Common myeloid progenitor, CD34-positive (primary cell): ENCODE measurements at regions not wholly inside any gene's neighbourhood (a gene's known extent, or its start where the extent isn't known, plus 50 kb on each side); places are given as distances from the start of the nearest gene placed in this dataset.
A peak's percentile ranks its signal among the peaks of the same experiment; 100 is the strongest.
"Not testable (repeated sequence)": the region's sequence is repeated elsewhere in the genome, so short reads cannot be mapped to it uniquely, and the experiment has no call there.

Source experiments
- CTCF ChIA-PET: fragments of 350-600 bp; sonication (Branson Sonifier 250); formaldehyde crosslinking; loops from one replicate; lab custom pipeline; 2021; ENCODE audit warnings: antibody characterized with exemption; lab: Charles Lee
- POLR2A ChIA-PET: fragments of 350-600 bp; sonication (Branson Sonifier 250); formaldehyde crosslinking; loops from one replicate; lab custom pipeline; 2021; ENCODE audit warnings: antibody characterized with exemption; lab: Charles Lee
- DNase-seq, 3 donors: peaks; one replicate each; pipeline versions ENCODE4 v3.0.0 to v3.0.0-alpha.2; 2013
- H3K27ac ChIP-seq, 2 experiments: 1 replicate in 1 of 2; 2 replicates in 1 of 2; pipeline ENCODE4 v1.7.0; 2013; ENCODE audit warnings: inconsistent platforms in 2 of 2, low read length in 2 of 2, mild to moderate bottlenecking in 2 of 2, low read depth in 1 of 2, moderate library complexity in 1 of 2; ENCODE audit not compliant: severe bottlenecking in 2 of 2, insufficient read depth in 1 of 2, poor library complexity in 1 of 2
- H3K27me3 ChIP-seq, 5 experiments: replicated peaks in 2 of 5; 1 replicate in 3 of 5; 2 replicates in 2 of 5; pipeline versions ENCODE4 v1.6.1 to v1.7.0; 2013; ENCODE audit warnings: low read length in 4 of 5, mild to moderate bottlenecking in 2 of 5, moderate library complexity in 2 of 5, inconsistent platforms in 1 of 5; ENCODE audit not compliant: insufficient read depth in 5 of 5, control insufficient read depth in 4 of 5
- H3K36me3 ChIP-seq, 4 experiments: 1 replicate in 2 of 4; 2 replicates in 2 of 4; pipeline versions ENCODE4 v1.6.1 to v1.7.0; 2013; ENCODE audit warnings: low read length in 3 of 4, control low read depth in 1 of 4, mild to moderate bottlenecking in 1 of 4; ENCODE audit not compliant: control insufficient read depth in 4 of 4, insufficient read depth in 4 of 4
- H3K4me1 ChIP-seq, 4 experiments: 1 replicate in 3 of 4; 2 replicates in 1 of 4; pipeline versions ENCODE4 v1.6.1 to v1.7.1; 2013; ENCODE audit warnings: low read length in 3 of 4, mild to moderate bottlenecking in 3 of 4, control low read depth in 1 of 4, inconsistent platforms in 1 of 4, moderate library complexity in 1 of 4; ENCODE audit not compliant: control insufficient read depth in 4 of 4, insufficient read depth in 4 of 4; ENCODE audit errors: control extremely low read depth in 1 of 4
- H3K4me3 ChIP-seq, 7 experiments: 1 replicate in 4 of 7; 2 replicates in 3 of 7; pipeline versions ENCODE4 v1.5.1 to v1.7.0; 2013; ENCODE audit warnings: mild to moderate bottlenecking in 7 of 7, low read length in 6 of 7, moderate library complexity in 6 of 7, inconsistent platforms in 2 of 7, low read depth in 2 of 7, control low read depth in 1 of 7; ENCODE audit not compliant: insufficient read depth in 4 of 7, control insufficient read depth in 1 of 7; ENCODE audit errors: extremely low read depth in 1 of 7
- H3K9me3 ChIP-seq, 5 experiments: 1 replicate in 4 of 5; 2 replicates in 1 of 5; pipeline versions ENCODE4 v1.6.1 to v1.7.1; 2013; ENCODE audit warnings: low read length in 4 of 5, mild to moderate bottlenecking in 2 of 5, inconsistent platforms in 1 of 5, low read depth in 1 of 5, moderate library complexity in 1 of 5; ENCODE audit not compliant: control insufficient read depth in 4 of 5, insufficient read depth in 2 of 5; ENCODE audit errors: control extremely low read depth in 1 of 5
- WGBS: methylation state at CpG from one replicate; pipeline ENCODE4 v1.1.5; 2013; ENCODE audit not compliant: insufficient coverage; 5-methylcytosine and 5-hydroxymethylcytosine counted together

DNA sequence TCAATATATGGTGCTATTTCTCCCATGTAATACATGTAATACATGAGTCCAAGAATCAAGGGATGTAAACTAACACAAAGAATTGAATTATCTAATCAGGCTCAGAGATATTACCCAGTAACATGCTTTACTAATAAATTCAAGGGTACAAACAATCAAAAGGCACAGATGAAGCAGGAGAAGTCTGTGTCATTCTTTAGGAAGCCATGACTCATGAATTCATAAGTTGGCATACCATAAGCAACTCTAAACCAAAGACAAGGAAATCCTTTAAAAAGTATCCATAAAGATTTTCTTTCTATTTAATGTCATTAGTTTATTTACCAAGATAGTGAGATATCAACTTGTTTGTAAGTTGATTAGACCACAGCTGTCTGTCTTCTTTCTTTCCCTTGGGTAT is 446.0 kb upstream of the IMPG1 start:
- H3K27ac ChIP-seq = no peak overlapping the region
- CTCF ChIA-PET = no interaction called here
- no peak overlapping the region for H3K4me3 ChIP-seq
- POLR2A ChIA-PET = no interaction called here
- no peaks in the 10 kb centered on the region for H3K27me3 ChIP-seq
- H3K9me3 ChIP-seq = no peaks in the 10 kb centered on the region
- H3K4me1 ChIP-seq = no peaks in the 10 kb centered on the region
- H3K36me3 ChIP-seq = no peaks in the 10 kb centered on the region
- DNase-seq = no peak

DNA sequence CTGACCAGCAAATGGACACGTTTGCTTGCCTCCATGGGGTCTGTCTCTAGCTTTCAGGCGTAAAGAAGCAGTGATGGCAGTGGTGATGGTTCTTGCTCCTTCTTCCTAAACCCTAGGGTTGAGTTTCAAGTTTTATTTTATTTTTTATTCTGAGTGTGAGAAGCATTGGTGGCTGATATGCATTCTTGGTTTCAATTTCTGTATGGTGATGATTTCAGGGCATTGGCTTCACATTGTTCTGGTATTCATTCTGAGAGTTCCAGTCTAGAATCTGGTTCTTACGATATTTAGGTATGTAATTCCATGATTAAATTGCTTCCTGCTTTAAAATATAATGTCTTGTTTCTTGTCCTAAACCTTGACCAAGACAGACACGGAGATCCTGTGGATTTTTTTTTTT is 444.5 kb upstream of the IMPG1 start:
- Histone ChIP-seq H3K27me3 (no peaks in the 10 kb centered on the region), H3K27ac (no peak overlapping the region), H3K9me3 (no peaks in the 10 kb centered on the region), H3K36me3 (no peaks in the 10 kb centered on the region), H3K4me3 (no peak overlapping the region), H3K4me1 (no peaks in the 10 kb centered on the region)
- CTCF ChIA-PET = no interaction called here
- POLR2A ChIA-PET = no interaction called here
- DNase-seq = no peak
- 86% methylated on average over 1 of the region's 4 CpGs for WGBS

DNA sequence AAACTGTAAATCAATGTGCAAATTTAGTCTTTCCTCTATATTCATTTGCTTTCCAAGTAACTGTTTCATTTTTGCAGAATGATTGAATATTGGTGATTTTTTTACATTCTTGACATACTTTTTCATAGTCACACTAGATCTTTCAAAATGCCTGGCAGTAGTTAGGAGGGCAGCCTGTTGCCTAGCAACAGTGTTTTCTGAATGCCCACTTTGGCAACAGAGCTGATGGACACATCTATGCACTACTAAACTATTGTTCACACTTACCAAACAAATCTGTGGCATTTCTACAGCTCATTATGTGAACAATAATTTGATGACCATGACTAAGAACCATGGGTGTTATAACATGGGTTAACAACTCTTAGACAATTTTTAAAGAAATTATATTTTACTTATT is 438.0 kb upstream of the IMPG1 start:
- H3K27me3 ChIP-seq = no peaks in the 10 kb centered on the region
- ChIA-PET CTCF (no interaction called here), POLR2A (no interaction called here)
- no peak for DNase-seq
- no peaks in the 10 kb centered on the region for H3K9me3 ChIP-seq
- H3K36me3 ChIP-seq = no peaks in the 10 kb centered on the region
- no peak overlapping the region for H3K27ac ChIP-seq
- no peak overlapping the region for H3K4me3 ChIP-seq
- H3K4me1 ChIP-seq = no peaks in the 10 kb centered on the region

DNA sequence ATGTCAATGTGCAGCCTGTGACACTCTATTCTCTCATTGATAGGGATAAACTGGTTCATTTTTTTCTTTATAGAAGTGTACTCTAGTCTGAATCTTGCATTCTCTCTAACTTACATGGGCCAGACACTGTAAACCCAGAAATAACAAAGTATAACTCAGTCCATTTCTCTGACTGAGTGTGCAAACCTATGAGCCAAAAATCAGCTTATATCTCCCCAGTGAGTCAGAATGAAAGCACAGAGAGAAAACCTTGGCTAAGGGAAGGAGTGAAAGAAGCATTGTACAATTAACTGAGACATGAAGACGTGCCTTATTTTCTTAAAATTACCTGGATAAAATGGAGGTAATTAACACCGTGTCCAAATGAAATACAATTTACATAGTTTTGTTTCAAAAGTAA is 436.9 kb upstream of the IMPG1 start:
- no CpG with 5 or more reads among the region's 2 CpGs for WGBS
- CTCF ChIA-PET = interaction anchor here (0.8 kb wide), 1 partner anchor 29 kb away, joined by 3 read pairs; no protein-coding TSS in a partner anchor

DNA sequence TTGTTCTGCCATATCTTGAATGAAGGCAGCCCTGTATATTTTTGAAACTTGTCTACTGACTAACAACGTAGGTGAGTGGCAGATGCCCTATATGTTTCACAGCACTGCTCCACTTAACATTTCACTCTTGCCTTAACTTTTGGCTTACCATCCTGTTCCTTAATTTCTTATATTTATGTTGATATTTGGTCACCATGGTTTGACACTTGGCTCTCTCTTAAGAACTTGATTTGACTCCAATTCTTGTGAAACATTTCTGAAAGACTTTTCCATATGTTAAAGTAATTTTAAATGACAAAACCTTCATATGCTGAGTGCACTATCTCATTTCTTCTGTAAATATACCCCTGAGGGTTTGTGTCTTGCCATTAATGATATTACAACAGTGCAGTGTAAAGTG is 434.3 kb upstream of the IMPG1 start:
- Histone ChIP-seq H3K27ac (no peak overlapping the region), H3K36me3 (no peaks in the 10 kb centered on the region), H3K27me3 (no peaks in the 10 kb centered on the region), H3K4me3 (no peak overlapping the region), H3K9me3 (no peaks in the 10 kb centered on the region), H3K4me1 (no peaks in the 10 kb centered on the region)
- DNase-seq = no peak
- 71% methylated on average over 1 of the region's 1 CpG for WGBS
- POLR2A ChIA-PET = no interaction called here
- CTCF ChIA-PET = no interaction called here

More for the DNA sequence above, 436.9 kb upstream of the IMPG1 start:
- no peak overlapping the region for H3K4me3 ChIP-seq
- no peaks in the 10 kb centered on the region for H3K27me3 ChIP-seq
- H3K27ac ChIP-seq = no peak overlapping the region
- POLR2A ChIA-PET = no interaction called here
- H3K36me3 ChIP-seq = no peaks in the 10 kb centered on the region
- DNase-seq = no peak
- H3K4me1 ChIP-seq = no peaks in the 10 kb centered on the region
- no peaks in the 10 kb centered on the region for H3K9me3 ChIP-seq

DNA sequence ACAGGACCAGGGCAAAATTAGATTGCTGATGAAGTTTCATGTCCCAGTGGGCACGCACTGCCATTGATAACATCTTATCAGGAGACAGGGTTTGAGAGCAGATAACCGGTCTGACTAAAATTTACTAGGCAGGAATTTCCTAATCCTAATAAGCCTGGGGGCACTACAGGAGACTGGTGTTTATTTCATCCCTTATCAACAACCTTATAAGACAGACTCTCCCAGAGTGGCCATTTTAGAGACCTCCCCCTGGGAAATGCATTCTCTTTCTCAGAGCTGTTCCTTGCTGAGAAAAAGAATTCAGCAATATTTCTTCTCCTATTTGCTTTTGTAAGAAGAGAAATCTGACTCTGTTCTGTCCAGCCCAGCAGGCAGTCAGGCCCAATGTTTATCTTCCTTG is 423.4 kb upstream of the IMPG1 start:
- ChIA-PET CTCF (no interaction called here), POLR2A (no interaction called here)
- no peaks in the 10 kb centered on the region for H3K27me3 ChIP-seq
- H3K36me3 ChIP-seq = no peaks in the 10 kb centered on the region
- DNase-seq = peak in 1 of 3 donors; percentile 0
- no peak overlapping the region for H3K27ac ChIP-seq
- H3K9me3 ChIP-seq = peaks cover 0 to 11% (median 5%) of the 10 kb centered on the region in 5 experiments
- H3K4me3 ChIP-seq = no peak overlapping the region
- H3K4me1 ChIP-seq = no peaks in the 10 kb centered on the region
- 100% methylated on average over 2 of the region's 2 CpGs for WGBS

DNA sequence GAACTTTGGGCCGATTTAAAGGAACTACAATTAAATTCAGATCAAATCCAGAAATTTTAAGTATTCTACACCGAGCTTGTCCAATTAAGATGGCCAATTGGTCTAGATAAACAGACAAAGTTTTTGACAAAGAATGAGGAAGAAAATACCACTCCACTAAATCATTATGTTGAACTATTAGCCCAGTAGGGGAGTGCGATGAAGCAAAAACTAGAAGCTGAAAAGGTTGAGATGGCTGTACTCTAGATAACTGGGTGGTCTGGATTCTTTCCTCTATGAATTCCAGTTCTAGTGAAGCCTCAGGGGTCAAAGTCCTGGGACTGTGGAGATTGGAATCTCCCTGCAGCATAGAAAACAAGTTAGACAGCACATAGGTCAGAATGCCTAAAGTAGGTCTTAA is 418.9 kb upstream of the IMPG1 start:
- H3K9me3 ChIP-seq, CTCF ChIA-PET, H3K27me3 ChIP-seq, POLR2A ChIA-PET, H3K4me1 ChIP-seq, H3K36me3 ChIP-seq, DNase-seq, H3K27ac ChIP-seq, H3K4me3 ChIP-seq: not testable (repeated sequence)
- WGBS = 80% methylated on average over 2 of the region's 3 CpGs
